T-helper 2 cell treated with Interferon-gamma antibody and Interleukin-4, amounts not matched to agents 5 μg/mL and 100 μg/mL, for 36 hours (primary cell): ENCODE measurements at regions not wholly inside any gene's neighbourhood (a gene's known extent, or its start where the extent isn't known, plus 50 kb on each side); places are given as distances from the start of the nearest gene placed in this dataset.
"Not testable (repeated sequence)": the region's sequence is repeated elsewhere in the genome, so short reads cannot be mapped to it uniquely, and the experiment has no call there.

ENCODE experiments used
- DNase-seq: peaks from one replicate; pipeline ENCODE4 v3.0.0; 2021; ENCODE audit warnings: low spot score
- H3K27ac Mint-ChIP-seq: one replicate; pipeline ENCODE4 v1.8.0; 2021; ENCODE audit warnings: mild to moderate bottlenecking, mixed read lengths
- H3K27me3 Mint-ChIP-seq: one replicate; pipeline ENCODE4 v1.8.0; 2021; ENCODE audit warnings: low read depth, mixed read lengths
- H3K36me3 Mint-ChIP-seq: one replicate; pipeline ENCODE4 v1.8.0; 2021; ENCODE audit warnings: low read depth, mixed read lengths
- H3K4me1 Mint-ChIP-seq: one replicate; pipeline ENCODE4 v1.8.0; 2021; ENCODE audit warnings: low read depth, mixed read lengths
- H3K4me3 Mint-ChIP-seq: one replicate; pipeline ENCODE4 v1.8.0; 2022; ENCODE audit warnings: mild to moderate bottlenecking, moderate library complexity, mixed read lengths
- H3K9me3 Mint-ChIP-seq: one replicate; pipeline ENCODE4 v1.8.0; 2021; ENCODE audit warnings: mixed read lengths

- no peak overlapping the region for H3K27ac Mint-ChIP-seq
- H3K36me3 Mint-ChIP-seq, result no peaks in the 10 kb centered on the region
- no peak overlapping the region for H3K4me3 Mint-ChIP-seq
- H3K4me1 Mint-ChIP-seq, result no peaks in the 10 kb centered on the region
- H3K27me3 Mint-ChIP-seq, result no peaks in the 10 kb centered on the region
- DNase-seq, result no peak
- H3K9me3 Mint-ChIP-seq, result no peaks in the 10 kb centered on the region
Measured at GRCh38 chr4:144423930-144424329, 222.0 kb upstream of the HHIP start.

- DNase-seq, H3K4me3 Mint-ChIP-seq, H3K36me3 Mint-ChIP-seq, H3K4me1 Mint-ChIP-seq, H3K27ac Mint-ChIP-seq, H3K9me3 Mint-ChIP-seq, H3K27me3 Mint-ChIP-seq: not testable (repeated sequence)
Measured at GRCh38 chr4:144426023-144426422, 219.9 kb upstream of the HHIP start.

- no peak overlapping the region for H3K4me3 Mint-ChIP-seq
- DNase-seq, result no peak
- H3K36me3 Mint-ChIP-seq, result no peaks in the 10 kb centered on the region
- H3K9me3 Mint-ChIP-seq, result no peaks in the 10 kb centered on the region
- H3K27me3 Mint-ChIP-seq, result no peaks in the 10 kb centered on the region
- H3K27ac Mint-ChIP-seq, result no peak overlapping the region
- no peaks in the 10 kb centered on the region for H3K4me1 Mint-ChIP-seq
Measured at GRCh38 chr4:144442713-144443112, 203.2 kb upstream of the HHIP start.

- H3K9me3 Mint-ChIP-seq, result no peaks in the 10 kb centered on the region
Measured at GRCh38 chr4:144449611-144450010, 196.3 kb upstream of the HHIP start.

GRCh38 chr4:144450526-144450925 is 195.4 kb upstream of the HHIP start:
- DNase-seq, result no peak
- Mint-ChIP-seq H3K27ac (no peak overlapping the region), H3K4me1 (no peaks in the 10 kb centered on the region), H3K4me3 (no peak overlapping the region), H3K27me3 (no peaks in the 10 kb centered on the region), H3K9me3 (no peaks in the 10 kb centered on the region), H3K36me3 (no peaks in the 10 kb centered on the region)

More at GRCh38 chr4:144449611-144450010, 196.3 kb upstream of the HHIP start:
- Mint-ChIP-seq H3K4me3 (no peak overlapping the region), H3K27ac (no peak overlapping the region), H3K27me3 (no peaks in the 10 kb centered on the region), H3K4me1 (no peaks in the 10 kb centered on the region), H3K36me3 (no peaks in the 10 kb centered on the region)
- no peak for DNase-seq

GRCh38 chr4:144451766-144452450 is 194.0 kb upstream of the HHIP start:
- no peaks in the 10 kb centered on the region for H3K9me3 Mint-ChIP-seq
- H3K4me1 Mint-ChIP-seq, result no peaks in the 10 kb centered on the region
- H3K27ac Mint-ChIP-seq, result no peak overlapping the region
- H3K27me3 Mint-ChIP-seq, result no peaks in the 10 kb centered on the region
- no peak for DNase-seq
- H3K4me3 Mint-ChIP-seq, result no peak overlapping the region
- no peaks in the 10 kb centered on the region for H3K36me3 Mint-ChIP-seq

GRCh38 chr4:144456196-144456595 is 189.8 kb upstream of the HHIP start:
- H3K27ac Mint-ChIP-seq, result no peak overlapping the region
- no peaks in the 10 kb centered on the region for H3K9me3 Mint-ChIP-seq
- no peaks in the 10 kb centered on the region for H3K4me1 Mint-ChIP-seq
- no peaks in the 10 kb centered on the region for H3K27me3 Mint-ChIP-seq
- H3K36me3 Mint-ChIP-seq, result no peaks in the 10 kb centered on the region
- DNase-seq, result no peak
- no peak overlapping the region for H3K4me3 Mint-ChIP-seq

GRCh38 chr4:144461906-144462305 is 184.1 kb upstream of the HHIP start:
- Mint-ChIP-seq H3K36me3 (no peaks in the 10 kb centered on the region), H3K27ac (no peak overlapping the region), H3K4me1 (no peaks in the 10 kb centered on the region), H3K27me3 (no peaks in the 10 kb centered on the region), H3K4me3 (no peak overlapping the region), H3K9me3 (no peaks in the 10 kb centered on the region)
- DNase-seq, result no peak

GRCh38 chr4:144463236-144463635 is 182.7 kb upstream of the HHIP start:
- Mint-ChIP-seq H3K4me1 (no peaks in the 10 kb centered on the region), H3K4me3 (no peak overlapping the region), H3K9me3 (no peaks in the 10 kb centered on the region), H3K27me3 (no peaks in the 10 kb centered on the region), H3K36me3 (no peaks in the 10 kb centered on the region), H3K27ac (no peak overlapping the region)
- DNase-seq, result no peak

GRCh38 chr4:144463896-144464295 is 182.1 kb upstream of the HHIP start:
- no peak overlapping the region for H3K4me3 Mint-ChIP-seq
- H3K27me3 Mint-ChIP-seq, result no peaks in the 10 kb centered on the region
- no peaks in the 10 kb centered on the region for H3K4me1 Mint-ChIP-seq
- H3K9me3 Mint-ChIP-seq, result no peaks in the 10 kb centered on the region
- DNase-seq, result no peak
- H3K36me3 Mint-ChIP-seq, result no peaks in the 10 kb centered on the region
- no peak overlapping the region for H3K27ac Mint-ChIP-seq

GRCh38 chr4:144465546-144465945 is 180.4 kb upstream of the HHIP start:
- Mint-ChIP-seq H3K36me3 (no peaks in the 10 kb centered on the region), H3K27me3 (no peaks in the 10 kb centered on the region), H3K9me3 (no peaks in the 10 kb centered on the region), H3K4me3 (no peak overlapping the region), H3K27ac (no peak overlapping the region), H3K4me1 (no peaks in the 10 kb centered on the region)
- DNase-seq, result no peak

- Mint-ChIP-seq H3K9me3 (peaks cover 10% of the 10 kb centered on the region), H3K27me3 (no peaks in the 10 kb centered on the region), H3K4me3 (no peak overlapping the region), H3K36me3 (no peaks in the 10 kb centered on the region), H3K4me1 (no peaks in the 10 kb centered on the region), H3K27ac (no peak overlapping the region)
- no peak for DNase-seq
Measured at GRCh38 chr4:144480068-144480467, 165.9 kb upstream of the HHIP start.

GRCh38 chr4:144489831-144490230 is 156.1 kb upstream of the HHIP start:
- Mint-ChIP-seq H3K4me3 (no peak overlapping the region), H3K4me1 (no peaks in the 10 kb centered on the region), H3K9me3 (no peaks in the 10 kb centered on the region), H3K36me3 (no peaks in the 10 kb centered on the region), H3K27ac (no peak overlapping the region), H3K27me3 (no peaks in the 10 kb centered on the region)
- no peak for DNase-seq

- no peaks in the 10 kb centered on the region for H3K27me3 Mint-ChIP-seq
- no peak overlapping the region for H3K27ac Mint-ChIP-seq
- DNase-seq, result no peak
- H3K4me3 Mint-ChIP-seq, result no peak overlapping the region
- no peaks in the 10 kb centered on the region for H3K4me1 Mint-ChIP-seq
- no peaks in the 10 kb centered on the region for H3K36me3 Mint-ChIP-seq
- H3K9me3 Mint-ChIP-seq, result no peaks in the 10 kb centered on the region
Measured at GRCh38 chr4:144494280-144494679, 151.7 kb upstream of the HHIP start.

- no peak for DNase-seq
- no peak overlapping the region for H3K4me3 Mint-ChIP-seq
- H3K27me3 Mint-ChIP-seq, result no peaks in the 10 kb centered on the region
- no peaks in the 10 kb centered on the region for H3K9me3 Mint-ChIP-seq
- peaks cover 2% of the 10 kb centered on the region for H3K4me1 Mint-ChIP-seq
- no peak overlapping the region for H3K27ac Mint-ChIP-seq
- no peaks in the 10 kb centered on the region for H3K36me3 Mint-ChIP-seq
Measured at GRCh38 chr4:144495944-144496343, 150.0 kb upstream of the HHIP start.
